Lower lobe of right lung (tissue), 2 donors: ENCODE measurements at regions not wholly inside any gene's neighbourhood (a gene's known extent, or its start where the extent isn't known, plus 50 kb on each side); places are given as distances from the start of the nearest gene placed in this dataset.

ENCODE experiments used
- ATAC-seq, 2 donors: fragments of 200-7000 bp; cut with Tn5 transposase; one replicate each; pipeline ENCODE4 v1.9.1; 2020 to 2022; ENCODE audit warnings: mild to moderate bottlenecking in 2 of 2, moderate library complexity in 2 of 2
- DNase-seq: peaks from one replicate; pipeline ENCODE4 v3.0.0-alpha.2; 2020
- H3K27ac ChIP-seq: fragments of 200-600 bp; one replicate; pipeline ENCODE4 v1.8.0; 2022
- H3K27me3 ChIP-seq: fragments of 200-600 bp; one replicate; pipeline ENCODE4 v1.8.0; 2022; ENCODE audit warnings: low read depth
- H3K36me3 ChIP-seq: fragments of 200-600 bp; one replicate; pipeline ENCODE4 v1.8.0; 2022; ENCODE audit warnings: mild to moderate bottlenecking
- H3K4me1 ChIP-seq: fragments of 200-600 bp; one replicate; pipeline ENCODE4 v1.8.0; 2022
- H3K4me3 ChIP-seq: fragments of 200-600 bp; one replicate; pipeline ENCODE4 v1.8.0; 2022; ENCODE audit warnings: mild to moderate bottlenecking
- H3K9me3 ChIP-seq: fragments of 200-600 bp; one replicate; pipeline ENCODE4 v1.8.0; 2022
- CTCF ChIP-seq: fragments of 200-600 bp; IDR thresholded peaks from one replicate; pipeline ENCODE4 v1.8.0; 2022; ENCODE audit warnings: antibody characterized with exemption, mild to moderate bottlenecking
- intact Hi-C: fragments of 100-400 bp; cut with DNase I; formaldehyde crosslinking; loops from one replicate; pipeline ENCODE4 v1.11.0; 2022
- donor health status: DM: no; HTN: yes; CAD: no; lungs with severe emphysema.

- no peaks in the 10 kb centered on the region for H3K9me3 ChIP-seq
- no peak for TF ChIP-seq CTCF
- intact Hi-C loops = no loop called here
- H3K4me1 ChIP-seq = no peaks in the 10 kb centered on the region
- no peaks in the 10 kb centered on the region for H3K36me3 ChIP-seq
- no peak overlapping the region for H3K4me3 ChIP-seq
- no peak for ATAC-seq
- peaks cover 25% of the 10 kb centered on the region for H3K27me3 ChIP-seq
- DNase-seq = no peak
- H3K27ac ChIP-seq = no peak overlapping the region
Measured at GRCh38 chr1:29708381-29708780, 472.1 kb downstream of the PTPRU start.

GRCh38 chr1:29707796-29708195 is 471.5 kb downstream of the PTPRU start:
- ATAC-seq = no peak
- Histone ChIP-seq H3K36me3 (no peaks in the 10 kb centered on the region), H3K27me3 (peaks cover 25% of the 10 kb centered on the region), H3K4me1 (no peaks in the 10 kb centered on the region), H3K27ac (no peak overlapping the region), H3K9me3 (no peaks in the 10 kb centered on the region), H3K4me3 (no peak overlapping the region)
- TF ChIP-seq CTCF = no peak
- DNase-seq = no peak
- intact Hi-C loops = no loop called here

GRCh38 chr1:29706936-29707335 is 470.6 kb downstream of the PTPRU start:
- Histone ChIP-seq H3K4me3 (no peak overlapping the region), H3K27me3 (peaks cover 25% of the 10 kb centered on the region), H3K27ac (no peak overlapping the region), H3K9me3 (no peaks in the 10 kb centered on the region), H3K4me1 (no peaks in the 10 kb centered on the region), H3K36me3 (no peaks in the 10 kb centered on the region)
- no peak for DNase-seq
- intact Hi-C loops = no loop called here
- peak; percentile 69 for ATAC-seq
- no peak for TF ChIP-seq CTCF

- no peak overlapping the region for H3K27ac ChIP-seq
- no peak overlapping the region for H3K4me3 ChIP-seq
- H3K9me3 ChIP-seq = no peaks in the 10 kb centered on the region
- ATAC-seq = no peak
- H3K4me1 ChIP-seq = no peaks in the 10 kb centered on the region
- peaks cover 25% of the 10 kb centered on the region for H3K27me3 ChIP-seq
- no peak for DNase-seq
- H3K36me3 ChIP-seq = no peaks in the 10 kb centered on the region
- no peak for TF ChIP-seq CTCF
- intact Hi-C loops = no loop called here
Measured at GRCh38 chr1:29704430-29704829, 468.1 kb downstream of the PTPRU start.

GRCh38 chr1:29703596-29704370 is 467.5 kb downstream of the PTPRU start:
- DNase-seq (no peak), ATAC-seq (no peak)
- H3K4me1 ChIP-seq = no peaks in the 10 kb centered on the region
- no peaks in the 10 kb centered on the region for H3K36me3 ChIP-seq
- no peaks in the 10 kb centered on the region for H3K9me3 ChIP-seq
- TF ChIP-seq CTCF = peak; percentile 72
- H3K27me3 ChIP-seq = peaks cover 25% of the 10 kb centered on the region
- H3K4me3 ChIP-seq = no peak overlapping the region
- H3K27ac ChIP-seq = no peak overlapping the region
- intact Hi-C loops = no loop called here
